Left forelimb (tissue), 1 donor: ENCODE measurements at regions not wholly inside any gene's neighbourhood (a gene's known extent, or its start where the extent isn't known, plus 50 kb on each side); places are given as distances from the start of the nearest gene placed in this dataset.

Experiments used
- DNase-seq: peaks from one replicate; pipeline ENCODE4 v3.0.0-alpha.2; 2018; ENCODE audit warnings: low spot score

DNA sequence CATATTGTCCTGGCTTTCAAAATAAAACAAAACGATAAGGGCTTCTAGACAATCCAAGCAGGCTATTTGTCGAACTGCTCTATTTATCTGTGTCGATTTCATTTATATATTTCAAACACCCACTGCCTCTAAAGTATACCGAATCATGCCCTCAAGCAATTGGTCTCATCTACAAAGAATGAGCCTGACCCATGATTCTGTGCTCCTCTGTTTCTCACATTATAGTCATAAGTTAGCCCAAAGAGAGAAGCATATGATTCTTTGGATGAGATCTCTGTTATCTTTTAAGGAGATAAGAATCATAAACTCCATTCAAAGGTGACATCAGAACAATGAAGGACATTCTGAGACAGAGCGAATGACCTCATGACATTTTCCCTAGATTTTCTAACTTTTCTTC, 191.1 kb downstream of the MAP2K6 start:
- DNase-seq, result no peak

DNA sequence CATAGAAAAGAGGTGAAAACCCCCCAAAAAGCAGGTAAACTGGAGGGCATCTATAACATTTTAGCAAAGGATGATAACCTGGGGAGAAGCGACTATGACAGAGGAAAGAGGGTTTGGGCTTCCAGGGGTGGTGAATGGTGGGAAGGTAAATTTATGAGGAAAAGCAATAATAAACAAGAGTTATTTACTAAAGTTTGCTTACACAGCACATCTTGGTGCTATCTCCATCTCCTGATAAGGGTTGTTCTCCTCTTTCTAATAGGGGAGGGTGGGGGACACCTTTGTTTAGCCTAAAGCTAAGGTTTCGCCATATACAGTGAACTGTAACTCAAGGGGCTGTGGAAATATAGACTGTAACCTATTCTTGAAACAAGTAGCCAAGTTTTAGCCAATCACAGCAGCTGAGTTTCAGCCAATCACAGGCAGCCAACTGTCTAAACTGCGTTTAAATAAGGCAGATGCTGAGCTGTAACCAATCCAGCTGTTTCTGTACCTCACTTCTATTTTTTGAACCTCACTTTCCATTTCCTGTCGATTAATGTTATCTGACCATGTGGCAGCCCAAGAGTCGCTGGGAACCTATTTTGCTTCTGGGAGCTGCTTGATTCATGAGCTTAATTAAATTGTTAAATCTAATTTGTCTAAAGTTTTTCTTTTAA, 191.8 kb downstream of the MAP2K6 start:
- no peak for DNase-seq

DNA sequence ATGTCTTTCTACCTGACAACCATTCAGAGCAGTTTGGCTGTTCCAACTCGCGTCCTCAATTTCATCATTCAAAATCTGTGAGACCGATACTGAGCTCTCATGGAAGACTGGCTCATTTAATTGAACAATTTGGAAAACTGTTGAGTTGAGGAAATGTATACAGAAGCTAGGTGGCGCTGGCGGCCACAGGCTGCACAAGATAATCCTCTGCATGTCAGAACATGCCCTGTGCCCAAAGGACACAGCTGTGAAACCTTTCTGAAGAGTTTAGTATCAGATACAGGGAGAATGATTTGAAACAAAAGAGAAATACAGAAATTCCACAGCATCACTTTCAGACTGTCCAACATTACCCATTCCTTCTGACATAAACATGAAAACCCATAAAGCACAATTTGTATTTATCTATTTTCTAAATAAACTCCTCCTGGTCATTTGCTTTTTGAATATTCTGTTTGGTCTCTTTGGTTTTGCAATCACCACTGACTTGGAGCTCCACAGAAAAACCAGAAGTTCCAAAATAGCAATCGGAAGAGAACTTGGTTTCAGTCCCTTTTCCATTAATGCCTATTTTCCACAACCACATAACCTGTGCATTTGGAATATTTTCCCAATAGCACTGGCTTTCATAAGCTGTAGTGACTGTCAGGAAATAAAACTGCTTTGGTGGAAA, 192.8 kb downstream of the MAP2K6 start:
- DNase-seq, result peak; percentile 71

DNA sequence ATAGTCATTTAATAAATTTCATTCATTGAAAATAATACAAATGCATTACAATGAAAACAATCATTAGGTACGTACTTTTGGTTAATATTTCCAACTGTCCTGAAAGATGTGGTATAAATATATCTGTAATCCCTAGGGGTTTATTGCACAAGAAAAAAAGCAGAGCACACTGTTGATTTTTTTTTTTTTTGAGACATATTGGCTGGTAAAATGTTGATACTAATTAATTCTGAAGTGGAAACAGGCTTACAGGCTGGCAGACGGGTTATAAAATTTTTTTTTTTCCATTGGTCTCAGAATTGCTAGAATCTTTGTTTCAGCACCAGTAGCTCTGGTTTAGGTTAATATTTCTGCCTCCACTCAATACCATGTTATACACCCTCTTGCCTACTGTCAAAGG, 193.6 kb downstream of the MAP2K6 start:
- DNase-seq, result no peak

DNA sequence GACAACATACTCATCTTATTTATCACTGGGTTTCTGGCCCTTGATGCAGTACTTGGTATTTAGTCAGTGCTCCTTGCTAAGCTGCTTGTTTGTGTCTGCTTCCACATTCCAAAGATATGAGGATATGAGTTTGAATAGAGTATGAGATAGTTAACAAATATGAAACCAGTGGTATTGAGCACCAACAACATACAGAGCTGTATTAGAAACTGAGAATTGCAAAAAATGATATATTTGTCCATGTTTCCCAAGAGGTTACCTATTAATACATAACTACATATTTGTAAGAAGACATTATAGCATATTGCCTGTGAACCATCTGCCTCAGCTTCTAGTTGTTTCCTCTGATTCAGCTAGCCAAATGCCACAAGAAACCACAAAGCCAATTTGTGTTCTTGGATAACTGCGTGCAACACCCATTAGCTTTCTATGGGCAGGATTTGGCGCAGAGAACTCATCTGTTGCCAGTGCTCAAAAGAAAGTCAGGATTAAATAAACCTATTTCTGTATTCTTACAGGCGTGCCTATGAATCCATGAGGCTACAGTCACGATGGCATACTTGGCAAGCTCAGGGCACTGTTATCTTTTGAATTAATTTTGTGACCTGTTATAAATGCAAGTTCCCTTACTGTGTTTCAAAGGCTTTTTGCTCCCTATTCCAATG, 194.4 kb downstream of the MAP2K6 start:
- DNase-seq, result no peak

DNA sequence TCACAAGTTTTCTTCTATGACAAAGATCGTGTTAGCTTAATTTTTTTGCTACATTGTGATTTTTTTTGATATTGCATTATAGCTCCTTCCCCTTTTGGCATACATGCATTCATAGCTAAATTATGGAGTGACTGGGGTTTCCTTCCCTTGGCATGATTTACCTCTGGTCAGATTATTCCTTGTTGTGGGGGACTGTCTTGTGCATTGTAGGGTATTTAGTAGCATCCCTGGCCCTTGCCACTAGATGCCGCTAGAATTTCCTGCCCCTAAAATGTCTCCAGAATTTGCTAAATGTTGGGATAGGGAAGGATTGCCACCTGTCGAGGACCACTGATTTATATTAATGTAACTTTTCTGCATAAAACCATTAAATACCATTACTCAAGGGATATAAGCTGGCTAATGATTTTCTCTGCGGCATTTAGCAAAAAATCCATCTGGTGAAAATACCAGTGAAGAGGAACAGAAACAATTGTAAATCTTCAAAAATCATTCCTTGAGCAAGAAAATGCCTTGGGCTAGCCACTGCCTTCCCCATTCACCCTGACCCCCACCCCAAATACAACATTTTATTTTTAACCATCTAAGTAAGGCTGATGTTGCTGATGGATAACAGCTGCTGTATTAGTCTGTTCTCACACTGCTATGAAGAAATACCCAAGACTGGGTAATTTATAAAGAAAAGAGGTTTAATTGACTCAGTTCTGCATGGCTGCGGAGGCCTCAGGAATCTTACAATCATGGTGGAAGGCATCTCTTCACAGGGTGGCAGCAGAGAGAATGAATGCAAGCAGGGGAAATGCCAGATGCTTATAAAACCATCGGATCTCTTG, 195.2 kb downstream of the MAP2K6 start:
- DNase-seq, result no peak

DNA sequence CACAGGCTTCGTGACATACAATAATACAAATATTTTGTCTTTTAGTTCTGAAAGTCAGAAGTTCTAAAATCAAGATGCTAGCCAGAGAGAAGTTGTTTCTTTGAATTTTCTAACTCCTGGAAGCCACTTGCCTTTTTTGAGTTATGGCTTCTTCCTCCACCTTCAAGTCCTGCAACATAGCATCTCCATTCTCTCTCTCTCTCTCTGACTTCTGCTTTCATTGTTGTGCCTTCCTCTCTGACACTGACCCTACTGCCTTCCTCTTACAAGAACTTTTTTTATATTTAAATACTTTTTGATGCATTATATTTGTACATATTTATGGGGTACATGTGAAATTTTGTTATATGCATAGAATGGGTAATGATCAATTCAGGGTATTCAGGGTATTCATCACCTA, 205.9 kb downstream of the MAP2K6 start:
- no peak for DNase-seq

DNA sequence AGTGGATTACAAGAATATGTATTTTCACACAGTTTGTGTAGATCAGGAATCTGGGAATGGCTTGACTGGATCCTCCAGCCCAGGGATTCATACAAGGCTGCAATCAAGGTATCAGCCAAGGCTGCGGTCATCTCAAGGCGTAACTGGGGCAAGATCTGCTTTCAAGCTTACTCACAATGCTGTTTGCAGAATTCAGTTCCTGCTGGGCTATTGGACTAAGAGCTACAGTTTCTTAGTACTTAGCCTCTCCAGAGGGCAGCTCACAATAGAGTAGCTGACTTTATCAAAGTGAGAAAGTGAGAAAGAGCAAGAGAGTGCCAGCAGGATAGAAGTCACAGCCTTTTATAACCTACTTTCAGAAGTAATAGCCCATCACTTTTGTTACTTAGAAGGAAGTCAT, 211.0 kb downstream of the MAP2K6 start:
- DNase-seq, result no peak

DNA sequence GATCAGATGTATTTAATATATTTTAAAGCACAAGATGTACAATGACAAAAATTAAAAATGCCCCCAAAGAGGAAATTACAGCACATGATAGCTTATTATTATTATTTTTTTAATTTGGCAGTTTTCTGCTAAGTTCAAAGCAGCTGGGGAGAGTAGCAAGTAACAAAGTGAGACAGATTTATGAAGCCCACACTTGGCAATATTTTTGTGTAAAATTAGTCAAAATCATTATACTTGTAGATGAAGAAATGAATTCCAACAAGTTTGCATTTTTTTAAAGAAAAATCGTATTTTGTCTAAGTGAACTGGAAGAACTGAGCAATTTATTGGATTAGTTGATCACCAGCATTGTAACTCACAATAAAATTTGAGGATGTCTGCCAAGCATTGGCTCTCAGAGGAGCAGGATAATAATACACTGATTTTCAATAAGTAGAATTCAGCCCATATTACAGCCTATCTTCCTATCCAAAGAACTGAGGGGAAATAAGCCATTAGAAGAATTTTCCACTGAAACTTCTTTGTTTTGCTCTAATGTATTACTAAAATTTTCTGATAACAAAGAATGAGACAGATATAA, 215.6 kb downstream of the MAP2K6 start:
- no peak for DNase-seq

DNA sequence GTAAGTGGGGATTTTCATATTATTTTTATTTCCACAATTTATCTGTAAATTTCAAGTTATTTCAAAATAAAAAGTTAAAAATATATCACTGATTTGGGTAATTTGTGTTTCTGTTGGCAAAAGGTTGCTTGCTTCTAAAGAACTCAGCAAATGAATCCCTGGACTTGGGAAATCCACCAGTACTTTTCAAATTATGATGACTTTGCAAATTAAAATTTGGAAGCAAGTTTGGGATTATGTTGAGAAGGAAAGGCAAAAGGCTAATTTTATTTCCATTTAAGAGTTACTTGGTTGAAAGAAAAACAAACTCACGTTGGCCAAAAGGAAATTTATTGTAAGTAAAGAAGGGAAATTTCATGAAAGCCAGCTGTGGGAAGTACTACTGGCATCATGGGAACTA, 220.3 kb downstream of the MAP2K6 start:
- no peak for DNase-seq

DNA sequence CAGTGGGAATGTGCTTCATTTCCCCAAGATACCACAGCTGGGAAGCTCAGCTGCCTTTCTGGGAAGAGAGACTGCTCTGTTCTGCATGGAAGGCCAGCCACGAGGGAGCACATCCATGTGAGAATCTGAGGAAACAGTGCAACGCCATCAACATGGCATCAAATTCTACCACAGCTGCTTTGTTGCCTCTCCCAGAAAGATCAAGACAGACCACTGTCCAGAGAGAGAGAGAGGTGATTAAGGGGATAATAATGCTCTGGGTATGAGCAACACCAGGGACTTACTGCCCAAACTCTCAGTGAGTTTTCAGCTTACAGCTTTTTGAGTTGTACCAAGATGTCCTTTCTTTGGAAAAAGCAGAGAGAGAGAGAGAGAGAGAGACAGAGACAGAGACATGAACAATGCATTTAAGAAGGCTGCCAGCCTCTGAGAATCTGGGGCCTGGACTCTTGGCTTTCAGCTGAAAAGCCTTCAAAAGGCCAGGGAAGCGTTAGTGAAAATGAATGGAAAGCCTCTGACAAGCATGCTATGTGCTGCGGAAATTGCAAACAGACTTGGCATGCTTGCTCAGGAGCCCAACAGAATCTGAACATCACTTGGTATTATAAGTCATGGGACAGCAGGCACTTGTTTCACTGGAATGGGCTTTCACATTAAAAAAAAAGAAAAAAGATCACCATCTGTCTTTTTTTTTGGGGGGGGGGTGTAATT, 223.1 kb downstream of the MAP2K6 start:
- no peak for DNase-seq

DNA sequence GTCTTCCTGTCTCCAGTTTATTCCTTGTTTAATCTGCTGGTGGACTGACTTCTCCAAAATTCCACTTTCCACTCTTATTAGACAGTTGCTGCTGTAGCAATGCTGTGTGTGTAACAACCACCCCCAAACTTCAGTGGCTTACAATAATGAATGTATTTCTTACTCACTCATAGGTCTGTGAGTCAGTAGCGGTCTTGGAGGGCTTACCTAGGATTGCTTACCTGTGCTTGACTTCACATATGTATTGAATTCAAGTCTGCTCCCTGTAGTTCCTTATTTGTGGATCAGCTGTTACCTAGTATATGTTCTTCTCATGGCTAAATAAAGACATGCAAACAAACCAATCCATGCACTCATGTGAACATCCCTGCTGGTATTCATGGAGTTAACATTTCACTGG, 224.6 kb downstream of the MAP2K6 start:
- no peak for DNase-seq

DNA sequence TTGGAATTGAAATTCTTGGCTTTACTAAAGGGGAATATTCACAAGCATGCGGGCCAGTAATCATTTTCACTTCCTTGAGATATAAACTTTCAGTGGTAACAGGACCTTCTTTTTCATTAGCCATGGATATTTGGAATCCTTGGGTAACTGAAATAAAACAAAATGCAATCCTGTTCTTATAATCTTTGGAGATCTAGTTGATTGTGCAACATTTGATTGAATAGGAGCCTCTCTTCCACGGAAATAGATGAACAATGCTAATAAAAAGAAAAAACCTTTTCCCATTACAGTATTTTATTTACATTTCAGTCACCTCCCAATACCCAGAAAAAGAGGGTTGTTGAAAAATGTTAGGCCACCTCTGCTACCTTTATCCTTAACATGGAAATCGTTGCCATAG, 225.6 kb downstream of the MAP2K6 start:
- DNase-seq, result no peak

DNA sequence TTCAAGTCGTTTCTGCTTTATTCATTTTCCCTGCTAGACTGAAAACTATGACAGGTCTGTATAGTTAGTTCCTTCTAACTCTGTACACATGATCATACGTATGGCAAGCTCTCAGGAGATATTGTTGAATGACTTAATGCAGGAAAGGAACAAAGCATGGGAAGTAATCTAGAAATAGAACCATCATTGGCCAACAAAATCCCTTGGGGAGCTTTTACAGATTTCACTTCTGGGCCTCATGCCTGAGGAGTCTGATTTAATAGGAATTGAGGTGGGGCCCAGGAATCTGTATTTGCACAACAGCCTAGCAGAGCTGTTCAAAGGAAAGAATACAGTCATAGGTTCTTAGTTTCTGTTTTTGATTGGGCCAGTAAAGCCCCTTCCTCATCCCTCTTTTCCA, 229.2 kb downstream of the MAP2K6 start:
- DNase-seq, result no peak

DNA sequence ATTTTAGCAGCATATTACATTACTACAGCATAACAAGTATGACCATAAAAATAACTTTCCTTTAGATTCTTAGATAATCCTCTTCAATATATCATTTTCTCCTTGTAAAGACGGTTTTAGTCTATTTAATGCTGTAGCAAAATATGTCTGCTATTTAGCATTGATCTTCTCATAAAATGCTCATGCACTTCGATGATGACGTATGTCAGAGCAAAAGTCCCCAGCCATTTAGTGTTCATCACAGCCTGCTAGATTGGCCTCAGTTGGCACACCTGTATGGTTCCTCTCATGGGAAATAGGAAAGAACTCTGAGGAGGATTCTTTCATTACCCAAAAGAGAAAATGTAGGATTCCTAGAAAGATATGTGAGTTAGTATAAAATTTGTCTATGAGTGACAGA, 232.2 kb downstream of the MAP2K6 start:
- DNase-seq, result no peak

DNA sequence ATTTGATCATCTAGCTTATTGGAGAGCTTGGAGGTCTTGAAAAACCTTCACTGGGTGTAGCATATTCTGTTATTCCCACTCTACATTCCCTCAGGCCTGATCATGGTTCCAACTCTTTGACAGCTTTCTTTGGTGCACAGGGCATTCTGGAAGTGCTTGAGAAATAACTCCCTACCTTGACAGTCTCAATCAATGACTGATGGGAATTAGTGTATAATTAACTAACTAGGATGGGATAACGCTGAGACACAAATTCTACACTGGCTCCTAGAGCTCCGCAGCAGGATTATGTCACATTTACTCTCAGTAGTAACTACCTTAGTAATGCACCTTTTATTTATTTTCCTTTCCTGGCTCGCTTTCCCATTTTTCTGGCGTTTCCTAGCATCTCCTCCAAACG, 236.4 kb downstream of the MAP2K6 start:
- DNase-seq, result no peak

DNA sequence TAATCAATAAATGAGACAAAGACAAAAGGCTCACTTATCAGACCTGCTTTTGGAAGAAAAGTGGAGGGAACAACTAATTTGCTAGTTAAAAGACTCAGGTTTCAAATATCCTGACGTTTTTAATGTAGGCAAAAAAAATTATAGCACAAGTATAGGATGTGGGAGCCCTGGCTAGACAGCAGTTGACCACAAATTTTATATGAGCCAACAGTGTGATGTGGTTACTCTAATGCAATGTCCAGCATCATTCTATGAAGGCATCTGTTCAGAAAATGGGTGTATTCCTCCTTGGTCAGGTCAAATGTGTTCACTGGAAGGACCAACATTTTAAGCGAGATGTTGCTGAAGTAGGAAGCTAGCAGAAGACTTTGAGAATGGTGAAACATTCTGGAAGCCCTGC, 237.4 kb downstream of the MAP2K6 start:
- DNase-seq, result no peak

DNA sequence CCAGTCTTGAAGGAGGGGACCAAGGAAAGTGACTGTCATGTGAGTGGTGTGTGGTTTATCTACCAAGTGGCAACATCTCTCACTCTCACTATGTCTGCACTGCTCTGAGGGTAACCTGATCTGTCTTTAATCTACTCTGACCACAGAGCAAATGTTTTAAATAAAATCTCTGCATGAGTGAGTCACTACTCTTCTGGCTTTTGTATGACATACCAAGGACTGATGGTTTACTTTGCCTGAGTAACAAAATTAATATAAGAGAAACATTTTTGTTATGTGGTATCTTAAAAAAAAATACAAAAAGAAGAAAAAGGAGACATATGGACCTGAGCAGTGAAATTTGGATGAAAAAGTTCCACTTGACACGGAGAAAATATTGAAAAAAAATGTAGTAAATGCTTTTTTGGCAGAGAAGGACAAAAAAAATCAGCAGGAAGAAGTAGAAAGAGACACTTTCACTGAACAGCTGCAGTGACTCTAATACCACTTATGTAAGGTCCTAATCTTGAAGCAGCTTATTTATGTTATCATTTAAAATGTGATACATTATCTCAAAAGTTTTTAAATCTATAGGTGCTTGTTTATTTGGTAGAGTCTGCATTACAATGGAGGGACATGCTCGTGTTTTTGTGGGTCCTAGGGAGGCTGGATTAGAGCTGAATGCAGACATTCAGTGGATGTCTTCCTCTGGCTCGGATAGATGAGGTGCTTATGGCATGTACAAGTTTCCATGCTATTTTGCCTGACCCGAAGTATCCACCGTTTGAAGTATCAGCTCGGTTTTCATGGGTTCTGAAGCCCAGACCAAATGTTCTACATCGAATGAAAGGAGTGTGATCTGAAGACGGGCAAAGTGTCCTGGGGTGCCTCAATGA, 240.7 kb downstream of the MAP2K6 start:
- no peak for DNase-seq

DNA sequence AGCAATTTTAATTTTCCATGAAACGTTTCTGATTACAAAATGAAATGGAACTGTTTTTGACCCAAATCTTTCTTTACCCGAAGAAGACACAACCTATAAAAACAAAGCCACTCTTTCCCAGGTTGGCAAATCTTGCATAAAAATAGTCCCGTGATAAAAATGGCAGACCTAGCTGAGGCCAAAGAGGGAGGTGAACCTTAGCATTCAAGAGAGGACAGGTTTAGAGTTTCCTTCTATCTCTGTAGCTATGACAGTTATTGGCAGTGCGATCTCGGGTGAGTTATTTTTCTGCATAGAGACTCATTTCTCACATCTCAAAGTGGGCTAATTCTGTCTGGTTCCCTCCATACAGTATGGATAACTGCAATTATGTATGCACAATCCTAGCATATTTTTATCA, 241.4 kb downstream of the MAP2K6 start:
- DNase-seq, result no peak

DNA sequence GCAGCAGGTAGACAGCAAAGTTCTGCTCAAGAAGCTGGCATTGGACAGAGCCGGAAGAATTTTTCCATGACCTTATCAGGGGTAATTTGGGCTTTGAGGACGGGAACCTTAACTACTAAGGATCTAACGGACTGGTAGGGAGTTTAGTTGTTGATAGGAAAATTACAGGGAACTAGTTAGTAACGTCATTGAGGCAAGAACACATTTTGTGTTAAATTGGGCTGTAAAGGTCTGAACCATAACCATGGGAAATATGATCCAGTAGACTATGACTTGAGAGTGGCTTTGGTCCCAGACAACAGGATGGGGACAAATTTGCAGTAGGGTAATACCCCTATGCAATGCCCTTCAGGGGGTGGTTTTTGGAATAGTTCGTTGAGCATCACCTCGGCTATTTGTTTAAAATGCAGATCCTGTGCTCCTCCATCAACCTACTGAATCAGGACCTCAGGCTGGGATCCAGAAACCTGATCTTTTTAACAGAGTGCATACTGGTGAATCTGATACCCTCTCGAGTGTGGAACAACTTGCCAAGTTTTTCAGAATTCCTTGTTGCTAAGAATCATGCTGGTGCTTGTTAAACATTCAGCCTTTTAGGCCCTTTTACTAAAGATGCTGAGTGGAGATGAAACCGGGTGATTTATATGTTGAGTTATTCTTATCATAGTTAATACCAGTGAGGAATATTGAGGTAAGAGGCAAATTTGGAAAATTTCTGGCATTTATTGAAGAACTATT, 255.1 kb downstream of the MAP2K6 start:
- no peak for DNase-seq
